ENCODE measurements at regions not wholly inside any gene's neighbourhood (a gene's known extent, or its start where the extent isn't known, plus 50 kb on each side); places are given as distances from the start of the nearest gene placed in this dataset.
A peak's percentile ranks its signal among the peaks of the same experiment; 100 is the strongest.

GRCh38 chr5:87570366-87570765 is 157.6 kb upstream of the CCNH start:
- no peak overlapping the region for H3K4me3 ChIP-seq (ENCODE audit: low read depth, low read length)
- DNase-seq (ENCODE audit: low read depth): no peak
- TF ChIP-seq CTCF (IDR thresholded peaks at IDR 0.05; ENCODE audit: low read depth, low read length) (no peak), MAX (IDR thresholded peaks at IDR 0.05; ENCODE audit: low read depth, low read length) (no peak), POLR2A (IDR thresholded peaks at IDR 0.05; ENCODE audit: extremely low read depth, insufficient read length) (no peak), MYC (IDR thresholded peaks at IDR 0.05; ENCODE audit: low read depth, low read length) (no peak)

GRCh38 chr5:87562068-87562467 is 149.3 kb upstream of the CCNH start:
- H3K4me3 ChIP-seq (ENCODE audit: low read depth, low read length): no peak overlapping the region
- TF ChIP-seq MYC (IDR thresholded peaks at IDR 0.05; ENCODE audit: low read depth, low read length): no peak
- no peak for DNase-seq (ENCODE audit: low read depth)

GRCh38 chr5:87560528-87560927 is 147.8 kb upstream of the CCNH start:
- no peak for DNase-seq (ENCODE audit: low read depth)
- H3K4me3 ChIP-seq (ENCODE audit: low read depth, low read length): no peak overlapping the region
- TF ChIP-seq CTCF (IDR thresholded peaks at IDR 0.05; ENCODE audit: low read depth, low read length) (no peak), MYC (IDR thresholded peaks at IDR 0.05; ENCODE audit: low read depth, low read length) (no peak), POLR2A (IDR thresholded peaks at IDR 0.05; ENCODE audit: extremely low read depth, insufficient read length) (no peak), MAX (IDR thresholded peaks at IDR 0.05; ENCODE audit: low read depth, low read length) (no peak)

GRCh38 chr5:87551911-87552310 is 139.2 kb upstream of the CCNH start:
- DNase-seq (ENCODE audit: low read depth): no peak
- H3K4me3 ChIP-seq (ENCODE audit: low read depth, low read length): no peak overlapping the region
- TF ChIP-seq CTCF (IDR thresholded peaks at IDR 0.05; ENCODE audit: low read depth, low read length) (no peak), MAX (IDR thresholded peaks at IDR 0.05; ENCODE audit: low read depth, low read length) (no peak)

- no peak for DNase-seq (ENCODE audit: low read depth)
- no peak overlapping the region for H3K4me3 ChIP-seq (ENCODE audit: low read depth, low read length)
- TF ChIP-seq POLR2A (IDR thresholded peaks at IDR 0.05; ENCODE audit: extremely low read depth, insufficient read length): no peak
- no peak for TF ChIP-seq MAX (IDR thresholded peaks at IDR 0.05; ENCODE audit: low read depth, low read length)
- no peak for TF ChIP-seq MYC (IDR thresholded peaks at IDR 0.05; ENCODE audit: low read depth, low read length)
- TF ChIP-seq CTCF (IDR thresholded peaks at IDR 0.05; ENCODE audit: low read depth, low read length): no peak
These were observed 128.9 kb upstream of the CCNH start for GRCh38 chr5:87541676-87542075.

- no peak overlapping the region for H3K4me3 ChIP-seq (ENCODE audit: low read depth, low read length)
- peak; percentile 8 for DNase-seq (ENCODE audit: low read depth)
- TF ChIP-seq MYC (IDR thresholded peaks at IDR 0.05; ENCODE audit: low read depth, low read length) (no peak), CTCF (IDR thresholded peaks at IDR 0.05; ENCODE audit: low read depth, low read length) (no peak), POLR2A (IDR thresholded peaks at IDR 0.05; ENCODE audit: extremely low read depth, insufficient read length) (no peak), MAX (IDR thresholded peaks at IDR 0.05; ENCODE audit: low read depth, low read length) (no peak)
These were observed 128.3 kb upstream of the CCNH start for GRCh38 chr5:87541033-87541432.
